ENCODE measurements at regions not wholly inside any gene's neighbourhood (a gene's known extent, or its start where the extent isn't known, plus 50 kb on each side); places are given as distances from the start of the nearest gene placed in this dataset.

GRCh38 chr7:41339913-41340676 lies 362.8 kb downstream of the INHBA start:
- no peak overlapping the region for H3K56ac ChIP-seq (ENCODE audit: insufficient read length, low read depth, low read length)
- no peak overlapping the region for H2AFZ ChIP-seq (ENCODE audit: low read length)
- no peak overlapping the region for H2AK5ac ChIP-seq (ENCODE audit: insufficient read length, low read length)
- H3K79me2 ChIP-seq (ENCODE audit: insufficient read depth, low read length) = no peaks in the 10 kb centered on the region
- H2BK20ac ChIP-seq (ENCODE audit: low read depth, low read length, poor library complexity, severe bottlenecking) = no peak overlapping the region
- peaks cover 4% of the 10 kb centered on the region for H3K27me3 Mint-ChIP-seq (ENCODE audit: low read depth)
- no peak overlapping the region for H4K5ac ChIP-seq (ENCODE audit: insufficient read length, low read depth, low read length)
- no peak overlapping the region for H3K27ac ChIP-seq (ENCODE audit: insufficient read length, low read depth, low read length)
- H3K23ac ChIP-seq (ENCODE audit: insufficient read length, low read depth, low read length) = no peak overlapping the region
- WGBS (ENCODE audit: extremely low coverage, insufficient read length, low lambda C conversion rate) = no CpG with 5 or more reads among the region's 8 CpGs
- H2BK15ac ChIP-seq (ENCODE audit: low read depth, low read length) = no peak overlapping the region
- H2BK5ac ChIP-seq (ENCODE audit: insufficient read length, low read length) = no peak overlapping the region
- no peak overlapping the region for H2BK12ac ChIP-seq (ENCODE audit: insufficient read length, low read depth, low read length)
- no peak overlapping the region for H4K8ac ChIP-seq (replicated peaks; ENCODE audit: insufficient read length, low read depth, low read length)
- no peak overlapping the region for H3K27ac Mint-ChIP-seq
- H3K4ac ChIP-seq (ENCODE audit: low read depth, low read length) = no peak overlapping the region
- TF ChIP-seq CTCF (conservative IDR thresholded peaks at IDR 0.05) = no peak
- no peak overlapping the region for H3K4me2 ChIP-seq (ENCODE audit: insufficient read depth, insufficient read length, low read length)
- H3K14ac ChIP-seq (ENCODE audit: insufficient read depth, low read length) = no peak overlapping the region
- no peak overlapping the region for H4K91ac ChIP-seq (ENCODE audit: insufficient read length, low read depth, low read length)
- H3K18ac ChIP-seq (ENCODE audit: insufficient read length, low read depth, low read length) = no peak overlapping the region
- no peaks in the 10 kb centered on the region for H4K20me1 ChIP-seq (ENCODE audit: control insufficient read depth, insufficient read depth, insufficient read length)
- H3K23me2 ChIP-seq (ENCODE audit: insufficient read length, low read depth, low read length, poor library complexity, severe bottlenecking) = no peaks in the 10 kb centered on the region
- H3K9me3 Mint-ChIP-seq = no peaks in the 10 kb centered on the region
- H2BK120ac ChIP-seq (ENCODE audit: low read depth, low read length, poor library complexity, severe bottlenecking) = no peak overlapping the region
- DNase-seq = no peak
- H3K9ac ChIP-seq (ENCODE audit: extremely low read depth, insufficient read length, low read length) = no peak overlapping the region
- no peaks in the 10 kb centered on the region for H3K36me3 Mint-ChIP-seq (ENCODE audit: insufficient read depth in 1 of 3, low read depth in 3 of 3)
- no peak overlapping the region for H3K4me3 Mint-ChIP-seq
- no peaks in the 10 kb centered on the region for H3K4me1 Mint-ChIP-seq
- H3K4me1 ChIP-seq (ENCODE audit: insufficient read depth, low read length) = no peaks in the 10 kb centered on the region
- H3T11ph ChIP-seq (ENCODE audit: low read length) = no peak overlapping the region
- no peaks in the 10 kb centered on the region for H3K79me1 ChIP-seq (ENCODE audit: insufficient read depth, low read depth, low read length, poor library complexity, severe bottlenecking)
- no peaks in the 10 kb centered on the region for H3K9me3 ChIP-seq (ENCODE audit: control insufficient read depth, low read depth, low read length)
- H3K27me3 ChIP-seq (ENCODE audit: insufficient read depth, low read length) = no peaks in the 10 kb centered on the region

Measured in H9 (cell line).